ENCODE measurements at regions not wholly inside any gene's neighbourhood (a gene's known extent, or its start where the extent isn't known, plus 50 kb on each side); places are given as distances from the start of the nearest gene placed in this dataset.

- CTCF ChIA-PET, result no interaction called here
- Mint-ChIP-seq H3K4me3 (ENCODE audit: low read depth, unreplicated experiment) (no peak overlapping the region), H3K4me1 (ENCODE audit: low read depth, unreplicated experiment) (no peaks in the 10 kb centered on the region), H3K9me3 (ENCODE audit: low read depth, unreplicated experiment) (peaks cover 5% of the 10 kb centered on the region), H3K36me3 (ENCODE audit: insufficient read depth, unreplicated experiment) (peaks cover 17% of the 10 kb centered on the region), H3K27ac (ENCODE audit: unreplicated experiment) (no peak overlapping the region), H3K27me3 (ENCODE audit: unreplicated experiment) (no peaks in the 10 kb centered on the region)
- DNase-seq, result no peak
- intact Hi-C loops (cut with micrococcal nuclease; ENCODE audit: unreplicated experiment), result no loop called here
- TF ChIP-seq CTCF (IDR thresholded peaks at IDR 0.05; ENCODE audit: unreplicated experiment), result no peak
- no TSS peak for BruUV-seq (replicated peaks)
Measured at GRCh38 chr11:70790671-70791300, 392.5 kb downstream of the CTTN start.

GRCh38 chr11:70796648-70797227 is 398.4 kb downstream of the CTTN start:
- Mint-ChIP-seq H3K4me1 (ENCODE audit: low read depth, unreplicated experiment) (no peaks in the 10 kb centered on the region), H3K36me3 (ENCODE audit: insufficient read depth, unreplicated experiment) (peaks cover 45% of the 10 kb centered on the region), H3K27ac (ENCODE audit: unreplicated experiment) (no peak overlapping the region), H3K4me3 (ENCODE audit: low read depth, unreplicated experiment) (no peak overlapping the region), H3K9me3 (ENCODE audit: low read depth, unreplicated experiment) (peaks cover 5% of the 10 kb centered on the region), H3K27me3 (ENCODE audit: unreplicated experiment) (no peaks in the 10 kb centered on the region)
- CTCF ChIA-PET, result no interaction called here
- TF ChIP-seq CTCF (IDR thresholded peaks at IDR 0.05; ENCODE audit: unreplicated experiment), result no peak
- no peak for DNase-seq
- intact Hi-C loops (cut with micrococcal nuclease; ENCODE audit: unreplicated experiment), result no loop called here
- BruUV-seq (replicated peaks), result no TSS peak

GRCh38 chr11:70798296-70798695 is 400.0 kb downstream of the CTTN start:
- CTCF ChIA-PET, result no interaction called here
- no peaks in the 10 kb centered on the region for H3K27me3 Mint-ChIP-seq (ENCODE audit: unreplicated experiment)
- intact Hi-C loops (cut with micrococcal nuclease; ENCODE audit: unreplicated experiment), result no loop called here
- H3K4me1 Mint-ChIP-seq (ENCODE audit: low read depth, unreplicated experiment), result no peaks in the 10 kb centered on the region
- peaks cover 3% of the 10 kb centered on the region for H3K9me3 Mint-ChIP-seq (ENCODE audit: low read depth, unreplicated experiment)
- peaks cover 44% of the 10 kb centered on the region for H3K36me3 Mint-ChIP-seq (ENCODE audit: insufficient read depth, unreplicated experiment)
- no peak overlapping the region for H3K27ac Mint-ChIP-seq (ENCODE audit: unreplicated experiment)
- no TSS peak for BruUV-seq (replicated peaks)
- no peak for TF ChIP-seq CTCF (IDR thresholded peaks at IDR 0.05; ENCODE audit: unreplicated experiment)
- no peak overlapping the region for H3K4me3 Mint-ChIP-seq (ENCODE audit: low read depth, unreplicated experiment)
- DNase-seq, result no peak

- BruUV-seq (replicated peaks), result no TSS peak
- Mint-ChIP-seq H3K4me1 (ENCODE audit: low read depth, unreplicated experiment) (no peaks in the 10 kb centered on the region), H3K27ac (ENCODE audit: unreplicated experiment) (no peak overlapping the region)
Measured at GRCh38 chr11:70799386-70799785, 401.1 kb downstream of the CTTN start.

More at GRCh38 chr11:70799386-70799785, 401.1 kb downstream of the CTTN start:
- no peak for TF ChIP-seq CTCF (IDR thresholded peaks at IDR 0.05; ENCODE audit: unreplicated experiment)
- Mint-ChIP-seq H3K9me3 (ENCODE audit: low read depth, unreplicated experiment) (peaks cover 4% of the 10 kb centered on the region), H3K27me3 (ENCODE audit: unreplicated experiment) (no peaks in the 10 kb centered on the region), H3K36me3 (ENCODE audit: insufficient read depth, unreplicated experiment) (peaks cover 43% of the 10 kb centered on the region), H3K4me3 (ENCODE audit: low read depth, unreplicated experiment) (no peak overlapping the region)
- DNase-seq, result no peak
- CTCF ChIA-PET, result no interaction called here
- intact Hi-C loops (cut with micrococcal nuclease; ENCODE audit: unreplicated experiment), result no loop called here

Data from Calu3 (cell line).